GM18909 (cell line): ENCODE measurements at regions not wholly inside any gene's neighbourhood (a gene's known extent, or its start where the extent isn't known, plus 50 kb on each side); places are given as distances from the start of the nearest gene placed in this dataset.
A peak's percentile ranks its signal among the peaks of the same experiment; 100 is the strongest.

Experiments
- ATAC-seq: cut with Tn5 transposase; IDR thresholded peaks from one replicate; pipeline ENCODE4 v1.9.1; 2021; ENCODE audit warnings: mild to moderate bottlenecking; ENCODE audit not compliant: unreplicated experiment, poor library complexity

DNA sequence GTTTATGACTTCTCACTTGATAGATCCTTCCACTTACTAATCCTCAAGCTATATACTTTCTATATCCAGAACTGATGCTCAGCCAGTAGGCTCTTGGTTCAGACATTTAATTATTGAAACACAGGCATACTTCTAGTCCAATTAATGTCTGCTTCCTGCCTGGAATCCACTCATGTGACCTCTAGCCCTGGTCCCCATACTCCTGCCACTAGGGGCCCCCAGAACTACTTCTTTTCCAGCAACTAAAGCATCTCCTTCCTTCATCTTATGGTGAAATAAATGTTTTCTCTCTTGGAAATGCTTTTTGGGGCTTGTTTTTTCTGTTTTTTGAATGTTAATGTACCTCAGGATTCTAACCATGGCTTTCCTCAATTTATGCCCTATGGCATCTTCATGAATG lies 527.6 kb downstream of the SATB2 start:
- ATAC-seq: no peak

DNA sequence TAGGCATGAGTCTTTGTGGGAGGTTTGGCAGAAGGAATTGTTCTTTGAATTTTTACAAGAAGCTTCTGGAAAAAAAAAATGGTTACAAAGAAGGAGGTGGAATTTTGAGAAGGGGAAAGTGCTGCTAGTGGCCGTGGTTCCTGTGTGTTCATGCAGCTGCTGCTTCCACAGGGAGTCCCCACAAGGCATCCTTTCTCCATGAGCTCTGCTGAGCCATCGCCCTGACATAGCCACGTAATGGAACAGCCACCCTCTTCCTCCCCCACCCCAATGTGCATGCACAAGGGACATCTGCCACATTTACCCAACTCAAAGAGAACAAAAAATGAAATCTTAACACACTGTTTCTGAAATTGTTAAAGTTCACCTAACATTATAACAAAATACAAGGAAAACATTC lies 529.7 kb downstream of the SATB2 start:
- no peak for ATAC-seq

DNA sequence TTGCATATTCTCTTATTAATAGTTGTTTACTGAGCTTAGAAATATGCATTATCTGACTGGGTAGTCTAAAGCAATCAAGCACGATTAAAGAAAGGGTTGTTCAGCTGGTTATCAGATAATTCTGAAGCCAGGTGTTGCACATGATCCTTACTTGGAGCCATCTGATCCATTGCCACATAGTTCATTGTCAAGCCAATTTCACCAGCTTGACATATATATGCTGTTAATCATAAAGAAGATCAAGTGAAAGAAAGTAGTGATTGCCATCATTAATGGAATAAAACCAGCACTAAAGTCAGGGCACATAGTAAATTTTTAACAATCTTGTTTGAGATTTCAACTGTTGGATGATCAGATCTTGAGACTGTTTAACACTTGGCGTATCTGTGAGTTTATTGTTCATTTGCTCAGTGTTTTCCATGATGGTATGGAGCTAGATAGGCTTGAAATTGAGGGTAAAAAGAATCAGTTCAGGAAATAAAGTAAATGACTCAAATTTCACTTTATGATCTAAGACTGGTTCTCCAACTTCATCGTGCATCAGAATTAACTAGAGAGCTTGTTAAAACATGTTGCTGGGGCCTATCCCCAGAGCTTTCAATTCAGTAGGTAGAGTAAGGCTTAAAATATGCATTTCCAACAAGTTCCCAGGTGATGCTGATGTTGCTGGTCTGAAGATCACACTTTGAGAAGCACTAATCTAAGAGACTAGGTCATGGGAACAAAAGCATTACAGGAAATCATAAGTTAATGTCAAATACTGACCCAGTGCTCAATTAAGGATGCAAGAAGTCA lies 539.6 kb downstream of the SATB2 start:
- ATAC-seq: no peak

DNA sequence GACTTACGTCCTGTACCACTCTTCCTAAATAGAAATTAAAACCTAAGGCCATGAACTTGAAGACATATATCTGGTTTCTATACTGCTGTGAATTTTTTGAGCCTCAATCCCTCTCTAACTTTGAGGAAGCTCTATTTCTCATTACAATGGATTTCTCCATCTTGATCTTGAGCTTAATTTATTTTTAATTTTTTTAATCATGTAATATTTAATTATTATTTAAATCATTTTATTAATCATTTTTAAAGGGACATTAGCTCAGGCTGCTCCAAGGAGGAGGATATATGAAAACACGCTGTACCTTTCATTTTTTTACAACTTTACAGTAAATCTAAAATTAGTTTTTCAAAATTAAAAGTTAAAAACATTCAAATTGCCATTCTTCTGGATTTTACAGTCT lies 540.5 kb downstream of the SATB2 start:
- ATAC-seq: no peak

DNA sequence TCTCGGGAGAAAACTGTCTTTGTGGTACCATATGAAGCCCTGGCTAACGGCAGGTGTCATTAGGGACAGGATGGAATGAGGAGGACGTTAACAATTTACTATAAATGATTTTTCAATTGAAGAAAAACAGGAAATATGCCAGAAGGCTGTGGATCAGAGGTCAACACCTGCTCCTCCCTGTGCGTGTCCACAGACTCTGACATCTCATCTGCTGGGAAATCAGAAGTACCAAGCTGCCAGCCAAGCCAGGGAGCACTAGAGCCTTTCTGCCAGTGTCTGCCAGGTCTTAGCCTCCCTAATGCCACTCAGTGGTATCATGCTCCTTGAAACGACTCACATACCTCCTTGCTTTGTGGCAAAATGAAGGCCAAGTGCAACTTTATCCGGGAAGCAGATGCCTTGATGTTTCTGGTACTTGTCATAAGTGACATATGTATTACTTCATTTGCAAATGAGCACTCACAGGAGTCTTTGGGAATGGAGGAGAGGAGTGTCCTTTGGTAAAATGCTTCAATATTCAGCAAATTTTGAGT lies 541.1 kb downstream of the SATB2 start:
- ATAC-seq: no peak

DNA sequence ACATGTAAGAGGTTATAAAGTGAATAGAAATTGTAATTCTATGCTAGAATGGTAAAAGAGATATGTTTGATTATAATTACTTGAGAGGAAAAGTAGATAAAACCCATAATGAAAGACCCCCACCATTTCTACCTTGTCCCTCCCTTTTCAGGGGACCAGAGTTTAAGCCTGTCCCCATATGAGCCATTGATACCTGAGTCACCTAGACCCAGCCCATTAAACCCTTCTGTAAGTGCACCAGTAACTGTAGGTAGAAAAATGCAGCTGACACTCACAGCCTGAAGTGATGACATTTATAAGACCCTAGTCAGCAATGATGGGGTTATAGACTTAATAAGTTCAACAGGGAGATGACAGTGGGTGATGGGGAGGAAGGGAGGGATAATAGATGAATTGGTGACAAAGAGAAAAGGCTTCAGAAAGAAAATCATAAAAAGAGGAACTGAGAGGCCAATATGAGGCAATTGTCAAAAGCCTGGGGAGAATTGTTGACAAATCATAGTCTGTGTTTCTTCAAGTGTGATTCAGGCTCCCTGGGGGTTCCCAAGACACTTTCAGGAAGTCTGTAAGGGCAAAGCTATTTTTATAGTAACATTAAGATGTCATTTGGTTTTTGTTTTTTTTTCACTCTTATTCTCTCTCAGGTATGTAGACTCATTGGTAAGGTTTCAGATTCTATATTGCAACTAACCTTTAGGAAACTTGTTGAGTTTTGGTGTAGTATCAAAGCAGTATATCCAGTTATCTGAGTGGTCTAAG lies 544.2 kb downstream of the SATB2 start:
- peak; percentile 99 for ATAC-seq

DNA sequence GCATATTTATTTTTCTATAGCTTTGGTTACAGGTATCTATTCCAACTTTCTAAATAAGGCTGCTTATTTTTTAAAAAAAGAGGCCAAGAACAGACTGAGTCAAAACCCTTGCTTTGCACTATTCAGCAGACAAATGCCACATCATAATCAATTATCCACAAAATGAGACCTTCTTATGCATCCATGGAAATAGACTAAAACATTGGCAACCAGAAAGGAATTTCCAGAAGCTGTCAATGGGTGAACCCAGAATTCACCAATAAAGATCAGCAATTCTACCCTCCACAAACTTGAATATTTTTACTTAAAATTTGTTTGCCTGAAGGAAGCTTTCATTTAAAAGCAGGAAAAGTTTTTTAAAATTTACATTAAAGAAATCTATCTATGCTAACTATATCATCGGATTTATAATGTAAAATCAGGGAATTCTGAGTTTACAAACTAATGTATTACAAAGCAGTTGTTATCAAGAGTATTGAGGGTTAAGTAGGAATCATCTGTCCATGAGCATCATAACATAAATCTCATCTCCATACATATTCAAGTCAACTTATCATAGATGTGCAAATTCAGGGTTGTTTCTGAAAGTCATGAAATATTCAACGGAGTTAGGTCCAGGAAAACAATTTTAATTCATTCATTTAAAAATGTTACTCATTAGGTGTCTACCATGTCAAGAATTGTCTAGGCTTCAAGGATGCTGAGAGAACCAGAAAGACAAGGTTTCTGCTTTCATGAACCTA lies 548.0 kb downstream of the SATB2 start:
- ATAC-seq: no peak

DNA sequence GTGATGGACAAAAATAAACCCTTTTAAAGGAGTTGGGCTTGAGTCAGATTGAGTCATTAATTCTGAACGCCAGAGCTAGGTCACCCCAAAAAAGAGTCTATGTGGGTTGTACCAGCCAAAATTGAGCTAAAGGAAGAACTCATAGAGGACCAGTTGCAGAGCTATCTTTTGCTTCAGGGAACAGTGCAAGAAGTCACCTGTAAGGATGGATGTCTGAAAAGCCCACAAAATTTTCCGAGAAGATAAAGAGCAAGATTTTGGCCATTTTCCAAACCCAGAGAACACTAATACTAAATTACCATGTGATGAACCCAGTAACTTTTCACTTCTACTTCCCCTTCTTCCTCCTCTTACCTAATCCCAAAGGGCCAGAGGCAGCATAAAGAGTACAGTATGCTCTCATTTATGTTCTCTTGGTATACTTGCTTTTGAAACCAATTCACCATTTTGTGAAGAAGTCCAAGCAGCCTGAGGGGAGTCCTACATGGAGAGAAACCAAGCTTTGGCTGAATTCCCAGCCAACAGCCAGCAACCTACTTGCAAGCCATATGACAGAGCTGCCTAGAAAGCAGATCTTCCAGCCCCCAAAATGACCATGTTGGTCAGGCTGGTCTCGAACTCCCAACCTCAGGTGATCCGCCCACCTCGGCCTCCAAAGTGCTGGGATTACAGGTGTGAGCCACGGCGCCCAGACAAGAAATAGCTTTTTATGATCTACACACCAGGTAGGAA lies 551.7 kb downstream of the SATB2 start:
- ATAC-seq: peak; percentile 69

DNA sequence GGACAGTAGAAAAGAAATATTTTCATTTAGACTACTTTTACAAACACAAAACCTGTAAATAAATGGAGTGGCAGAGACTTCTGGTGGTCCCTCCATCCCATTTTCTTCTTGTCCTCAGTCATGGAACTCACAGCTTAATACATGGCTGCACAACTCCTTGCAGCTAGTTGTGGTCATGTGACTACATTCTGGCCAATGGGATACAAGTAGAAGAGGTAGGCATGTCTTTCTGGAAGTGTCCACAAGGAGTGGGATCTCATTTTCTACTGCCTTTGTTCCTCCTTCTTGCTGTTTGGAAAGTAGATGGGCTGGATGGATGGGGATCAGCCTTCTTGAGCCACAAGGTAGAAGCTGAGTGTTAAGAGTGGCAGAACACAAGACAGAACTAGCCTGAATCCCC lies 555.8 kb downstream of the SATB2 start:
- ATAC-seq: no peak

DNA sequence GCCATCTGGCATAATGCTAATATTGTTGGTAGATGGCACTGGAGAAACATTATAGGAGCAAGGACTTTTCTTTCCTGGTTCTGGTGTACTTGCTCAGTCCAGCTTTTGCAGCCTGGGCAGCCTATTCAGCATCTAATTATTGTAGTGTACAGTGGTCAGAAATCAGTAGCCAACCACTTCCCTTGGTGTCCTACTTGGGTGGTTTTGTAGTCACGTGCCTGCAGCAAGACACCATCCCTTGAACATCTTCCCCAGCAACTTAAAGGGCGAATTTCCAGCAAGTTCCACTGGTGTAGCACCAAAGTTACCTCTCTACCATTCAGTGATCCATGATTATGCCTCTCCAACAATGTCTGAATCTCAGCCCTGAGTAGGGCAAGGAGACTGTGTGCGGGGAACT lies 557.6 kb downstream of the SATB2 start:
- ATAC-seq: no peak

DNA sequence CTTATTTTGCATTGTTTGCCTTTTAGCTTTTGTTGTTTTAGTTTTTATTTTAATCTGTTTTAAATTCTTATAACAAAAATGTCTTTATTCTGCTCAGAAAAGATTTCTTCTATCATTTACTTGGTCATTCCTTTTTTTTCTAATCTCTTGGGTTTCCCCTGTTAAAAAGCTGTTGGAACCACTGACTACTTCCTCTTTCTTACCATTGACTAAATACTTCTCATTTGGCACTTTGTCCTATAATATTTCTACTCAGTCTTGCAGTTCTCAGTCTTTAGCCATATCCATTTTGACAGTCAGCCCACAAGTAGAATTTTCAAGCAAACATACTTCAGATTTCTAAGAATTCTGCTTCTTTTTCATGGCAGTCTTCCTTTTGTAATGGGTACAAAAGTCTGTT lies 567.2 kb downstream of the SATB2 start:
- peak; percentile 84 for ATAC-seq

DNA sequence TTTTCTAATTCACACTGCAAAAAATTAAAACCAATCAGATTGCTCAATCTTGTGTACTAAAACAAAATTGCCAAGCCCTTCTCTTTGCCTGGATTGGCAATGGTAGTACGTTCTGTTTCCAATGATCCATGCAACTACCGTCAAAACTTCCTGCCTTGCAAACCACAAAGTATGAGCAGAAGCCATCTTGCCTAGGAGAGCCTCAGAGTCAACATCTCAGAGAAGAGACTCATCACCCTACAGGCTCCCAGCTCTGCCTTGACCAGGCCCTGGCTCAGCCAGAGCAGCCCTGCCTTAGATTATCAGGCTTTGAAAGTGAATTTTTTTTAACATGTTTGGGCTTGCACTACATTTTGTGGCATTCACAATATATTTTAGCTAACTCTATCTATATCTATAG lies 574.1 kb downstream of the SATB2 start:
- no peak for ATAC-seq

DNA sequence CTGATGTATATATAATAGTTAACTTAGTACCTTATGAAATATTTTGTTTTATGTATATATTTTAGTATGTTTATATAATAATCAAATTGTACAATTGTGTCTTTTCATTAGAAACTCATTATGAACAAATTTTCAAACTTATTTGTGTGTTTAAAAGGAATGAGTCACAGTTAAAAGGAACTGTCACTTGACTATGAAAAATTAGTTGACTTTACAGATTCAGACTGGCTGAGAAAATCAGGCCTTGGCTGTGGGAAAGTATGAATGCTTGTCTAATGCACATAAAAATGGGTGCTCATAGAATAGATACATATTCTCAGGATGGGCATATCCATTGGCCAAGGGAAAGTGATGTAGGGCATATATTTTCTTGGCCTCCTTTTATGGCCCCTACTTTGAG lies 576.8 kb downstream of the SATB2 start:
- no peak for ATAC-seq

DNA sequence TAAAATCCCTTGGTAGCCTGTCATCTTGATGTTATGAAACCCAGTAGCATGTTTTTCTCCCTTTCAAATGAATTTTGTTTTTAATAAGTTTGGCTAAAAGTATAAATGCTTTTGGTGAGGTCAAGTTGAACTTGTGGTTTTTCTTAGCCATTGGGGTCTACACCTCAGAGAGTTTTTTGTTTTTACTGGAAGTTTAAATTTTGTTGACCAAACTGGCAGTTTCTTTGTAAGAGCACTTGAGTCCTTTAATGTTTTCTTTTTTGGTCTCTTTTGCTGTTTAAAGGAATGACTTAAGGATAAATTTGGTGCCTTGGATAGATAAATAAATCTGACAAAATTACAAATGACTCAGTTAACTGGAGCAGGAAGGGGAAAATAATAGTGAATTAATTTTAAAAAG lies 577.3 kb downstream of the SATB2 start:
- ATAC-seq: no peak

DNA sequence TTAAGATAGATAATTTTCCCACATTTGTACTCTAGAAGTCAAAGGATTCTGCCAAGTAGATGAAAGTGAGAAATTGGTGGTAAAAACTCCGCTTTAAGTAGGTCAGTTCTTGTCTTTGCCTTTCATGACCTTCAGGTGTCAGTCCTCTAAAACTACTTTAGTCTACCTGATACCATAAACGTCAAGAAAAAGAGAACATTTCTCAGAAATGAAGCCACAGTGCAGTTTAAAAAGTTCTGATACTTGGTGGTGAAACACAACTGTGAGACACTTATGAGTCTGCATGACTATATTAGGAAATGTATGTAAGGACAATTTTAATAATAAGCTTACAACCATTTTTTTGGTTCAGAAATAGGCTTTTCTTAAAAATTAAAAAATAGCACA lies 583.3 kb downstream of the SATB2 start:
- ATAC-seq: no peak

DNA sequence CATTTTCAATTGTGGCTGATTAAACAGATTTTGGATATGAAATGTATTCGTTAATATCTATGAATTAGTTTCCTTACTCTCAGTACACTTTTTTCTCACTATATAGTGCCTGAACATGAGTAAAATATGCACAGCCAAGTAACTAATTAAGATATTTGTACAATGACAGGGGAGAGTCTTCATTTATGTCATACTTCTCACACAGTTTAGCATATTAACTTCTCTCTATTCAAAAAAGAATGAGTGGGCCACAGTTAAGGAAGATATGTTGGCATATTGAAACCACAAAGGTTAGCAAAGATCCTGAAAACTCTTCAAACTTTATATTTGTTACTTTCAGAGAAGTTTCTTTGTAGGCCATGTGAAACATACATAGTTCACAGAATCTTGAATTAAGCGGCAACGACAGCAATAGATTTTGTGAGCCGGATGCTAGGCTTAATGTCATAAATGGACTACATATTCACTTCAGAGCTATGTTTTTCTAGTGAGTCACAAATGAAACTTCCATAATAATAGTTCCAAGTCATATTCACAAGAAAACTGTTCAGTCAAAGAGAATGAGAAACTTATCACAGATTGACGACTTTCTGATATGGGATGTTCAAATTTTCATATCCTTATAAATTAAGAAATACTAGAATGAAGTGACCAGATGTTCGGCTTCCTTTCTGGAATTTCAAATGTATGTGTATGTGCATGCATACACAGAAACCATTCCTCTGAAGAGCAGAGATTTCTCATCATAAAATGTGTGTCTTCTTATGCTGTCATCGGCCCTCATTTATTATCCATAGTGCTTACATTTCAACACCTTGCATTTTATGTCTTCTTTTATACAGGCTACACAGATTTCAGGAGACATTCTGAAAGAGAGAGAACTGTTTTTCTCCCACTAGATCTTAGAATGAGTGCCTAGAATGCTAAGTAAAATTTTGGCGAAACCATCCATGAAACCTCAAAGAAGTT lies 584.0 kb downstream of the SATB2 start:
- no peak for ATAC-seq

DNA sequence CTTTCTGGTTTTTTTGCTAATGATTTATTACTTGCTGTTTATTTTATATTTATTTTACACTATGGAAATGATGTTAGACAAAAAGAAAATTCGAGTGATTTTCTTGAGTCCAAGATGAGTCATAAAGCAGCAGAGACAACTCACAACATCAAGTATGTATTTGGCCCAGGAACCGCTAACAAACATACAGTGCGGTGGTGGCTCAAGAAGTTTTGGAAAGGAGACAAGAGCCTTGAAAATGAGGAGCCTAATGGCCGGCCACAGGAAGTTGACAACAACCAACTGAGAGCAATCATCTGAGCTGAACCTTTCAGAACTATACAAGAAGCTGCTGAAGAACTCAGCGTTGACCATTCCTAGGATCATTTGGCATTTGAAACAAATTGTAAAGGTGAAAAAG lies 594.1 kb downstream of the SATB2 start:
- no peak for ATAC-seq

DNA sequence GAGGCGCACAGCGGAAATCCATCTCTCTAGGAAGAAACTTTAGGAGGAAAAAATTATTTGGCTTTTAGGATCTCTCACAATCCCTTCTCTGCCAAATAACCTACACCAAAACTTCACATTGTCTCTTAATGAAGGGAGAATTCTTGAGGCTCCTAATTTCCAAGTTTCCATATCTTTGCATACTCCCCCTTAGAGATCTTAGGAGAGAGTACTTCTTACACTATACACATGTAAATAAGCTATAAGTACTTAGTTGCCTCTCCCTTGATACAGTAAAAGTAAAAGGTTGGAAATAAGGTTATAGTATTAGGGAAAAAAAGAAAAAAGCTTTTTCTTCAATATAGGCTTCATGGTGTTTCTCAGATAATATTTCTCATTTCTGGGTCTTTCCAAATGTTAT lies 596.7 kb downstream of the SATB2 start:
- no peak for ATAC-seq

DNA sequence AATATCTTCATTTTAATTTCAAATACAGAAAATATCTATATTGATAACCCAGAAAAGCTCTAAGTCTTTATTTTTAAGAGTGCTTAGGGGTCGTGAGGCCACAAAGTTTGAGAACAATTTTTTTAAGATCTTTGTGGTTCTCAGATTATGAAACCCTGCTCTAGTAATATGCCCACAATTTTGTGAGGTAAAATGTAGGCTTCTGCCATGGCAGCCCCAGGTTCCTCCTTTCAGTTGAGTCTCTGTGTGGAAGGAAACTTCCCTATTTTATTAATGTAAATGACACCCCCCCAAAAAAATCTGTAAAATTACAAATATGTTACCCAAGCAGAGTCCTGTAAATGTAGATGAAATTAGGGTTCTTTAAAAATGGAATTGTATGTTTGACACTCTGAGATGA lies 600.5 kb downstream of the SATB2 start:
- no peak for ATAC-seq
